ENCODE measurements at regions not wholly inside any gene's neighbourhood (a gene's known extent, or its start where the extent isn't known, plus 50 kb on each side); places are given as distances from the start of the nearest gene placed in this dataset.
"Not testable (repeated sequence)": the region's sequence is repeated elsewhere in the genome, so short reads cannot be mapped to it uniquely, and the experiment has no call there.

DNA sequence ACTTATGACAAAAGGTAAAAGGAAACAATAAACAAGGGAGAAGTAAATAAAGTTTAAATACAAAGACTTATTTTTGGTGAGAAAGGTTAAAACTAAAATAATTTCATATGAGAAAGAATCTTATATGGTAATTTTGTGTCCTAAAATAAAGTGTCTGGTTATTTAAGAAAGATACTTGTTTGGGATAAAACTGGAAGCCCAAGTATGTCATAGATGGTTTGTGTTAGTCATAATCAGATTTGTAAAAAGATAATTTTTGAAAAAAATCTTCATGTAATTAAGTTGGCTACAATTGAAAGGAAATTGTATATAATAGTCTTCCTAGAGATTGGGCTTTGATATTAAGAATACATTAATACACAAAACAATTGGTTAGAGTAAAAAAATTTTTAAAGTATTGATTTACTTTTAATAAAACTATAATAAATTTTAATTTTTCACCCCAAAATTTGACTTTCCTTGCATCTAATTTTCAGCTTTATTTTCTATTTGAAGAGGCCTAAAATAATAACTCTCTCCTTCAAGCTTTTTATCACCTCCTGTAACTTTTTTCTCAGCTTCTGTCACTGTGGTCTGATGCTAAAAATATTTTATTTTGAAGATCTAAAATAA, 315.6 kb downstream of the SLITRK5 start:
- DNase-seq, result no peak

DNA sequence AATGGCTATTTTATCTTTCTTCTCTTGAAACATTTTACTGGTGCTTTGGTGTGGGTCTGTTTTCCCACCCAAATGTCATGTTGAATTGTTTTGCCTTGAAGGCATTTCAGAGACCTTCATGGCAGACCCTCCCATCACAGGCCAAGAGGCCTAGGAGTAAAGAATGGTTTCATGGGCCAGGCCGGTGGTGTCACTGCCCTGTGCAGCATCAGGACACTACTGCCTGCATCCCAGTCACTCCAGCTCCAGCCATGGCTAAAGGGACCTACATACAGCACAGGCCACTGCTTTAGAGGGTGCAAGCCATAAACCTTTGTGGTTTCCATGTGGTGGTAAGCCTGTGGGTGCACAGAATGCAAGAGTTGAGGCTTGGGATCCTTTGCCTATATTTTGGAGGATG, 326.9 kb downstream of the SLITRK5 start:
- no peak for DNase-seq

DNA sequence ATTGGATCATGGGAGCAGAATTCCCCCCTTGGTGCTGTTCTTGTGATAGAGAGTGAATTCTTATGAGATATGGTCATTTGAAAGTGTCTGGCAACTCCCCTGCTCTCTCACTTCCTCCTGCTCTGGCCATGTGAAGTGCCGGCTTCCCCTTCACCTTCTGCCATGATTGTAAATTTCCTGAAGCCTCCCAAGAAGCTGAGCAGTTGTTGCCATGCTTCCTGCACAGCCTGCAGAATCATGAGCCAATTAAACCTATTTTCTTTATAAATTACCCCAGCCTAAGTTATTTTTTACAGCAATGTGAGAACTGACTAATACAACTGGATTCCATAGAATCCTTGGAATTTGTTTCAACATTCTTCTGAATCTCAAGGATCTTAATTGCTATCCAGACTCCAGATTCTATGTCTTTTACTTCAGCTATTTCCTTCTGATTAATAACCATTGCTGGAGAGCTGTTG, 328.1 kb downstream of the SLITRK5 start:
- DNase-seq, result peak; percentile 82

DNA sequence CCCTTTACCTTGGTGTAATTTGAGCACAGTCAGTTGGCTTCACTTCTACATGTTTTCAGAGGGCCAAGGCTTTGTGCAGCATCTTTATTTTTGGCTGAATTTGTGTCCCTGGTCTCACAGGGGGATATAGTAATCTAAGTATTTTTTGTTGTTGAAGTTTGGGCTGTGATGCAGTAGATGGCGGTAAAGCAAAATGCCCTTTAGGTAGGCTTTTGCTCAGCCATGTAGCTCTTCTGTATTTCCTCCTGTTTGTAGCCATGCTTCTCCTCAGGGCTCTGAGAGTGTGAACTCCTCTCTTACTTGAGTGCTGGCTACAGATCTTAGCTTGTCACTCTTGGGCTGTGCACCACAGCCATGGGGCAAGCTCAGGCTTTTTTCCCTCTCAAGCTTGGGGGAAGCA, 328.6 kb downstream of the SLITRK5 start:
- DNase-seq, result peak; percentile 19

DNA sequence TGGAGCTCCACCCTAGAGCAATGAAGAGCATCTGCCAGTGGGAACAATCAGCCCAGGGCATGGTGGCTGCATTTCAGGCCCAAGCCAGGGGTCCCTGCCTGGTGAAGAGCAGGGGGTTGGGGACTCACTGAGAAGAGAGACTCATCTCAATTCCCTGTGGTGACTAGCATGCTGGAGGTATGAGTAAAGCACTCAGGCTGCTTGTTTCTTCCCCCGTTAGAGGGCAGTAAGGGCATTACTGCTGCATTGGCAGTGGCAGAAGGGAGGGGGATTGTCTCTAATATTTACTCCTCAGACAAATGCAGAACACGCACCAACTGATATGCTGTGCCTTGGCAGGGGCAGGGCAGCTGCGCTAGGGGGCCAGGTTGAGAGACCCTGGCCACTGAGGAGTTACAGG, 329.1 kb downstream of the SLITRK5 start:
- DNase-seq, result peak; percentile 57

DNA sequence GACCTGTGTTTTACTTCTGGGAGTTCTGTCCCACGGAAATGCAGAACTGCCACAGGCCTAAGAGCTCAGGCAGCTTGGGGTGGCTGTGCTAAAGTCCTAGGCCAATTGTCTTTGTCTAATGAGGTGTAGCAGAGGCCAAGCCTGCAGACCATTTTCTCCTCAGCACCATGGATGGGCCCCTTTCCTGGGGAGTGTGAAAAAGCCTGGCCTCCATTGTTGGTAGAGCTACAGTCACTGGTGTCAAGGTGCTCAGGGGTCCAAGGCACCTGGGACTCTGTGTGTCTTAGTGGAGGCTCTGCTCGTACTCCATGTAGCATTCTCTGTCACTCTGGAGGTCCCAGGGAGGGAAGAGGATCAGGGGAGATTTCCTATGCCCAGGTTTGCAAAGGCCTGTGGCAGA, 329.6 kb downstream of the SLITRK5 start:
- no peak for DNase-seq

DNA sequence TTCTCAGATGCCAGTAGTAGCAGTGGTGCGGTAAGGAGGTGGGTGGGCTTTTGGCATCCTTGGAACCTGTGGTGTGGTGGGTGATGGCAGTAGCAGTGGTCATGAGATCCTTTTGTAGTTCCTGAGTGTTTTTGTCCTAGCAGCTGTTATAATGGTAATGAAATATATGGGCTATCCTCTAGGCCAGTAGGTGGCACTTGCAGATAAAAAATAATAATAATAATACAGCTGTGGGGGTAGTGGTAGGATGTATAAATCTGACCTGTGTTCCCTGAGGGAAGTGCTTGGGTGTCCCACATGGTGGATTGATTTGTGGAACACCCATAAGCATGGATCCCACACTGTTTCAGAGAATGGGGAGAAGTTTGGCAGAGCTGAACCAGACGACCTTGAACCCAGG, 334.0 kb downstream of the SLITRK5 start:
- DNase-seq, result no peak

DNA sequence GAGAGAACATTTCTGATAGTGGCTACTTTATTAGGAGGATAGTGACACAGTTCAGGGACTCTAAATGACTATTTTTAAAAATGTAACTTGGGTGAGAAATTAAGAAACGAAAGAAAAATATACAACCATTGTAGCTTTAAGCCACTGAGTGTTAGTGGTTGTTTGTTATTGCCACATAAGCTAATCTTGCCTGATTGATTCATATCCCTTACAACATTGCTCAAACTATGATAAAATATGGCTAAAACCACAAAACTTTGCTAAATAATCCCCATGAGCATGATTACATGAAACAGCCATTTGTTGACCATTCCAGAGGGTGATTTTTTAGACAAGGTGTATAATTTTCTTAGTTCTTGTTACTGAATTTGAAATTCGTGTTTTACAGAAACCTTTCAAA, 343.4 kb downstream of the SLITRK5 start:
- no peak for DNase-seq

DNA sequence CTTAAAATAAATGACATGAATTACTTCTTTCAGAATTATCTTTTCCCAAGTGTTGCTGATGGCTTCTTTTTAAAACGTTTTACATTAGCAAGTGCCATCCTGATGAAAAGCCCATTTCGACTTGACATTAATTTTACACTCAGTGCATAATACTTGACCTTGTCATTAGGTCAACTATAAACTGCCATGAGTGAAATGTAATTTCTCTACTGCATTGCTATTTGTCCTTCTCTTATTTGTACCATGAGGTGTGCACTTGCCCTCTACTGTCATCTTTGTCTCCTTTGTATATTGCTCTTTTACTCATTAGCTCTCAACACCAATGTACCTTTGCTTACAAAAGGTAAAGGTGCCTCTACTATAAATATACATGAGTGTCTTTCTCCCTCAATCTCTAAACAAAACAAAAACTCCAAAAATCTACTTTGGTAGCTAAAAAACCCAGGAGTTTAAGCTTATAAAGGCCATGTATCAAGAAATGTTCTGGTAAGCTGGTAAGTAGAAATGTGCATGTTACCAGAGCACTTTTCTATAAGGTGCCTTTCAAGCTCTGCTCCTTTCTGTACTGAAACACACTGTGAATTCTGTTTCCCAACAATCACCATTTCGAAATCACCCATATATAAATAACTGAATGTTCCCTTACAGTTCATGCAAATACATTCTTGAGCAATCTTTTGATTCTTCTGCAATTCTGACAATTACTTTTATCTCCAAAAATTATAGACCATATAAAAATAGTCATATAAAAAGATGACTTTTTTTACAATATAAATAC, 351.4 kb downstream of the SLITRK5 start:
- DNase-seq, result no peak

DNA sequence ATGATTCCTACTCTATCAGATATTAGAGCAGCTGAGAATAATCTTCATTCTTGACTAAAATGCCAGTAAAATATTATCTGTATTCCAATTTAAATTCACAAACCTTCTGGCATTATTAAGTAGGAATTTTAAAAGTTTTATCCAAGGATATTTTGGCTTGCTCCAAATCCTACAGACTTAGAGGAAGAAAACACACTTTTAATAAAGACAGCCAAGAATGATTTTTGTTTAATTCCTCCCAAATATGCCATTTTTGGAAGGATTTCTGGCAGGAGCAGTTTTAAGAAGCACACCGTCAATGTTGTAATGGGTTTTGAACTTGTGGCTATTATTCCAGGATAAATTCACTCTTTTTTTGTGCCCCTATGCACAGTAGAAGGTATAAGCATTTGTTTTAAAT, 355.1 kb downstream of the SLITRK5 start:
- DNase-seq, result no peak

DNA sequence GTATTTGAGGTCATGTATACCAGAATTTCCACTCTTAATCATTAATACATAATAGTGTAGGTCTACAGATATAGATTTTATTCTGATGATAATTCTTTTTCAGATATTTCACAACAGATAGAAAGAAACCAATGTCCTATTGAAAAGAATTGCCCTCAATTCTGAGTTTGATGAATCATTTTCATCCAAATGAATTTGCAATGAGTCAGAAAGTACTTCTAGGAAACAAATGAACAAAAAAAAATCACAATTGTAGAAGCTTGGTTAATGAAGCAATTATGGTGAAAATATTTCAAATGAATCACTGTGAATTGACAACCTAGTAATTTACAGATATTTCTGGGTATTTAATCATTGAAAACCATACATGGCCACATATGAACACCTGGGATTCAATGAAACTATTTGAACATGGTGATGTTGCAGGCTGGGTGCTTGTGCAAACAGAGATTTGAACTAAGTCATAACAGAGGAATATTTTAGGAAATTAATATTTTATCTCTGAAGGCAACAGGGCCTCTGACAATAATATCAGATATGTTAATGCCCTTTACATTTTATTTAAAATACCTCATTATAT, 360.9 kb downstream of the SLITRK5 start:
- DNase-seq, result peak; percentile 35

DNA sequence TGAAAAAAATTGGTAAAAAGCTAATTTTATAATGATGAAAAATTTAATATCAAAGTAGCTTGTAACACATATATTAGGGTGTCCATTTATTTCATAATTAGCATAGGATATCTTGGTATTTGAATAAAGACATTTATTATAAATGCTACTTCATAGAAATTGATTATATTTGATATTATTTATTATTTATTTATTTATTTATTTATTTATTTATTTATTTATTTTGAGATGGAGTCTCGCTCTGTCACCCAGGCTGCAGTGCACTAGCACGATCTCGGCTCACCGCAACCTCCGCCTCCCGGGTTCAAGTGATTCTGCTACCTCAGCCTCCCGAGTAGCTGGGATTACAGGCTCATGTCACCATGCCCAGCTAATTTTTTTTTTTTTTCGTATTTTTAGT, 365.0 kb downstream of the SLITRK5 start:
- DNase-seq, result not testable (repeated sequence)

DNA sequence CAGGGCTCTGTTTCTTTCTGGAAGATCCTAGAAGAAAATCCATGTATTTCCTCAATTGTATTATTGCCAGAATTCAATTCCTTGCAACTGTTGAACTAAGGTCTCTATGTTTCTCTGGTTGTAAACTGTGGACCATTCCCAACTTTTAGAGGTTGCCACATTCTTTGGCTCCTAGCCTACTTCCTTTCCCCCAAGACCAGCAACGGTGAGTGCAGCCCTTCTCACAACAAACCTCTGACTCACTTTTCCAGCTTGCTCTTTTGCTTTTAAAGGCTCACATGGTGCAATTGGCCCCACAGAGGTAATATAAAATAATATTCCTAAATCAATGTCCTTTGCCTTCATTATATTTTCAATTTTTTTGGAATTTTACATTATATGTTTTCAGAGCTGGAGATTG, 371.3 kb downstream of the SLITRK5 start:
- peak; percentile 6 for DNase-seq

DNA sequence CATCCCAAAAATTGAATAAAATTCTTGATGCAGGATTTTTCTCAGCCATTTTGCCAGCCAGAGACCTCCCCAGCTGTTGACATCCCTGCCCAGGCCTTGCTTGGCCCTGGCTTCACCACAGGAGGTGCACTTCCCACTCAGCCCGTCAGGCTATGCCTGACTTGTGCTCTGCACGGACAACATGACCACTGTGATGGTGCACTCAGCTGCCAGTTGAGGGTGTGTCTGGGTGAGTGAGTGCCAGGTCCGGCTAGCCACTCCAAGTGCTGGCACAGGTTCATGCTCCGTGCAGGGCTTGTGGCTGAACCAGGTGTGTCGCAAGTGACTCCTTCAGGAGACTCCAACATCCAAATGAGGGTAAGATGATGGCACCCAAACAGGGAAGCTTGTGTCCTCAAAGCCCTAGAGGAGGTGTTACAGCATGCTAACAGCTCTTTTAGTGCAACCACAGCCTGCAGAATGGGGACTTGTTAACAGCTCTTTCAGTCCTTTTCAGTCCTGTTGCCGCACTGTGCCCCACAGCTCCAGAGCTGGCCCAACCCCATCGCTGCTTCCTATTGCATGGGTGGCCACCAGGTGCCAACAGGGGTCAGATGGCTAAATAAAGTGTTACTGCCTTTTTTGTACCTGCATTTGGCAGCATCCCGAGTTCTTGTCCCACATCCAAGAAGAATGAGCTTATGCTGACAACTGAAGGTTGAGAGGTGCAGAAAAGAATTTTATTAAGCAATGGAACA, 380.7 kb downstream of the SLITRK5 start:
- no peak for DNase-seq

DNA sequence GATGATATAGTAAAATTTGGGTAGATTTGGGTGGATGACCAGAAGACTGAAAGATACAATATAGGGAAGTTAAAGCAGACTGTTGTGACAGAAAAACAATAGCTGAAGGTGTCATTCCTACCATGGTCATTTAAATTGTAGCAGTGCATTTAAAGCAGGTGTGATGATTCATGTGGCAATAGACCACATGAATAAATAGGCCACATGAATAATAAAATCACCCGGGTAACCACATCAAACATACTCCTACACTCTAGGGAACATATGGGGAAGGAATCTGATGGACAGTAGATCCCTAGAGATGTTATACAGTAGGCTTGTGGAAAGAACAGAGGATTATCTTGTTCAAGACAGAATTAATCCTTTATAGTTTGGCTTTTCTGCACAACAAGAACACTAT, 392.6 kb downstream of the SLITRK5 start:
- no peak for DNase-seq

DNA sequence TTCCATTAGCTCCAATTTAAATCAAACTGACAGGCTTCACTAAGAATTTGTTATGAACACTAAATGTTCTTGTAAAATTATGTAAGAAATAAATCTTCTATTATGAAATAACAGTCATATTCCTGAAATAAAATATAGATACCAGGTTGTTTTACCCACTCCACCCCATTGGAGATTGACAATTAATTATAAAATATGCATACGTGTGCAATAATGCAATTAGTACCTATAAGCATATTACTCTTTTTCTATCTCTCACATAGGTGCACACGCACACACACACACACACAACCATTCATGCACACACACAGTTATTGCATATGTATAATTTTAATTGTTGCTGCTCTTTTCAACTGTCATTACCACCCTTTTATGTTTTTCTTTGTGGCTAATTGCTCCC, 395.7 kb downstream of the SLITRK5 start:
- DNase-seq, result no peak

DNA sequence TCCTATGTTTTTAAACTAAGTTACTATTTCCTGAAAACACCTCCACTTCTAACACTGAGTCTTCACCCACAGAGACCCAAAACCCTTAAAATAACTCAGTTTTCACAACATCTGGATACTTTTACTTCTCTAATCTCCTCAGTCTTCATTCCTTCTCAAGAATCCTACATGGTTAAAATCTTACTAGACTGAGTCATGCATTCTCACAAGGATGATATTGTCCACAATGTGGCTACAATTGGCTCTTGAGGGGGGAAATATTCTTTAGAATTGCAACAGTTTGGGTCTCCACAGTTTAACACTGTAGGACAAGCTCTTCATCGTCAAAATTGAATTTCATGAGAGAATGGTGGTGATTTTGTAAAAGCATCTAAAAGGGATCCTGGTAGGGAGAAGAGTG, 397.1 kb downstream of the SLITRK5 start:
- DNase-seq, result peak; percentile 60

DNA sequence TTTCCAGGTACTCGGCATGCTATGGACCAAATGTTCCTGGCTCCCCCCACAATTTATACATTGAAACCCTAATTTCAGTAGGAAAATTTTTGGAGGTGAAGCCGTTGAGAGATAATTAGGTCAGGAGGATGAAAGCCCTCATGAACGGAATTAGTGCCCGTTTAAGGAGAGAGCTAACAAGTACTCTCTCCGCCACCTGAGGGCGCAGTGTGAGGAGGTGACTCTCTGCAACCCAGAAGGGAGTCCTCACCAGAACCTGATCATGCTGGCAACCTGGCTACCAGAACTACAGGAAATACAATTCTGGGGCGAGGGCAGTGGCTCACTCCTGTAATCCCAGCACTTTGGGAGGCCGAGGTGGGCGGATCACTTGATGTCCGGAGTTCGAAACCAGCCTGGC, 397.8 kb downstream of the SLITRK5 start:
- no peak for DNase-seq

DNA sequence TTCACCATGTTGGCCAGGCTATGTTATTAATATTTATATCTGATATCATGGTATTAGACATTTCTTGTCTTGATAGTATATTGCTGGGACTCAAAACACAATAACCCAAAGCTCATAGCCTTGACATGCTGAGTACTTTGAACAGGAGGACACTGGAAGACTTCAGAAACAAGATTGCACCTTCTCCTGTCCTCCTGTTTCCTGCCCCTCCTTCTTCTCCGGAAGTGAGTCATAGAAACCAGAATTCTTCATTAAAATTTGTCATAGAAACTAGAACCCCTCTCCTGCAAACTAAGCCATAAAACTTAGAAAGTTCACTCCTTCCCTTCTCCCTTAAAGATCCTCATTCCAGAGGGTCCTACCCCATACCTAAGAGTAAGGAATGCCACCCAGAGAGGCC, 400.2 kb downstream of the SLITRK5 start:
- no peak for DNase-seq

DNA sequence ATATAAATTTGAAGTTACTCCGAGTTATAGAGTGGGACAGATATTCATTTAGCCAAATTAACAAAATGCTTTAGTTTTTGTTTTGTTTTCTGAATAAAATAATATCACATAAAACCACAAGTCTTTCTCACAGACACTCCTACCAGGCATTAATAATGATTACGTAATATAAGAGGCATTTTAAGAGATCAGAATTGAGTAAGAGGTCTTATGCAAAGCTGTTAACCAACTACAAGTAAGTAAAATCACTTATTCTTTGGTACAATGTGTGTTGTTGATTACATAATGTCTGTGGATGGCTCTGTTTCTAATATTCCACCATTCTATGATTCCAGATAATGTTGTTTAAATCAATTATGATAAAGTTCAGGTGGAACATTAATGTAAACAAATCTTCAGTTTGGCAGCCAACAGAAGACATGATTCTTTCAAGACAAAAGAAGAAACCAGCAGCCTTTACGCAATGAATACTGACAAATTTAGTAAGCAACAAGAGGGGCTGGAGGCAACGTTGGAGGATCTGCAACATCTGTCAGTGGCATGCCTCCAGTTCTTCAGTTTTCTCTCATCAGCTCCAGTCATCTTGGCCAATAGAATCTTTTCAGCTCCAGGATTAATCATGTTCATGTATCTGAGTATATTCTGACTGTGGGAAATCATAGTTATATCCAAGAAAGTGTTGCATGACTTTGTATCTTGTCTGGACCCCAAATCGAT, 403.8 kb downstream of the SLITRK5 start:
- DNase-seq, result no peak

DNA sequence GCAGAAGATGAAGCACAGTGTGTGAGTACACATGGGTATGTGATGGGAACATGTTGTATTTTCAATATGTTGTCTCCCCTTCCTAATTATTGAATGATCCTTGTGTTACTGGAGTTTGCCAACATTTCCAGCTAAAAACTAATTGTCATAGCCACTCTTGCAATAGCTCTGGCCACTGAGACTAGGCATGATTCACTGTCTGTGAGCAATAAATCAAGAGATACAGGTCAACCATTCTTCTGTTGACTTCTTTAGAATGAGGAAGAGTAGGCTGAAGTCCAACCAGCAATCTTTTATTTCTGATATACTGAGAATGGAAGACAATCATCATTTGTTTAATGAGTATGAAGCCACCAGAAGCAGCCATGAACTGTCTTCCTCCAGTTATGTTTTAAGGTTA, 413.9 kb downstream of the SLITRK5 start:
- DNase-seq, result no peak

DNA sequence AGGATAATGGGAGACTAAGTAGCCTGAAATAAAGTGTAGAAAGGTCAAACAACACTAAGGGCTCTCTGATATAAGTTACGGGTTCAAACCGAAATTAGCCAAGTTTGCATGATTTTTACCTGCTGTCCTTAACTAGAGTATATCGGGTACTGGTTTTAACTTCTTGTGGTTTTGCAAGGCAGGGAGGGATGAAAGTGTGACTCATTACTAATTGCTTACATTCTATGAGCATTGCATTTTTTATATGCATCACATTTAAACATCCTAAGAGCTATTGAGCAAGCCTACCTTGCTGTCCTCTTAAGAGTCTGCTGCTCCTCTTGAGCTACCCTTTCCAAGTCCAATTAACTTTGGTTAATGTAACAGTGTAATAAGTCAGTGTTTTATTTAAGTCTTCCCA, 415.4 kb downstream of the SLITRK5 start:
- DNase-seq, result no peak

DNA sequence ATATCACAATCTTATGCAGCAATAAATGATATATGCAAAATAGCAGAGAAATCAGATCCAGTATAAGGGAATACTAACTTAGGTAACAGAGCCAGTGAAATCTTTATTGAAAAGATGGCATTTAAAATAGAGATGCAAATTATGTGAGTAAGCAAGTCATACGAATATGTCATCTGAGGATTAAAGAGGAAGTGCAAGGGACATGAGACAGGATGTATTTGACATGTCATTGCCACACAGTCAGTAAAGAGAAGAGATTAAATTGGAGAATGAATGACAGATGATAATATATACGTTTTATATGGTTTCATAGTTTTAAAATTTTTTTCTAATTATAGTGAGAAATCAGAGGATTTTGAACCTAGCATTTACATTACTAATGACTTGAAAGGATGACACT, 426.4 kb downstream of the SLITRK5 start:
- no peak for DNase-seq
